ENCODE measurements at regions not wholly inside any gene's neighbourhood (a gene's known extent, or its start where the extent isn't known, plus 50 kb on each side); places are given as distances from the start of the nearest gene placed in this dataset.
A peak's percentile ranks its signal among the peaks of the same experiment; 100 is the strongest.
"Not testable (repeated sequence)": the region's sequence is repeated elsewhere in the genome, so short reads cannot be mapped to it uniquely, and the experiment has no call there.

GRCh38 chr10:84727398-84727797 is 399.0 kb downstream of the CCSER2 start:
- H3K4me1 ChIP-seq (replicated peaks in 1 of 2): no peaks in the 10 kb centered on the region
- no peak overlapping the region for H3K4me3 ChIP-seq
- WGBS, 10 experiments: 28 to 100% (median 78%) methylated on average over 1 to 4 of the region's 5 CpGs; no CpG with 5 or more reads in 3 of the 10 experiments
- no peak overlapping the region for H3K27ac ChIP-seq
- ATAC-seq (replicated peaks in 6 of 8): no peak
- in situ Hi-C loops (cut with MboI; ENCODE audit: low pct_unique_long_range_greater_than_20kb in 2 of 9, low sequenced_read_pairs in 9 of 9, unreplicated experiment in 9 of 9): loop anchor here in 1 of 9 experiments (25.0 kb wide), 1 partner anchor 90 kb away; no protein-coding TSS in a partner anchor

- 9 to 90% (median 71%) methylated on average over 3 to 9 of the region's 9 CpGs; no CpG with 5 or more reads in 1 of the 10 experiments for WGBS, 10 experiments
- not testable (repeated sequence) for H3K4me3 ChIP-seq; ATAC-seq (replicated peaks in 6 of 8); H3K4me1 ChIP-seq (replicated peaks in 1 of 2); H3K27ac ChIP-seq
- in situ Hi-C loops (cut with MboI; ENCODE audit: low pct_unique_long_range_greater_than_20kb in 2 of 9, low sequenced_read_pairs in 9 of 9, unreplicated experiment in 9 of 9): loop anchor here in 1 of 9 experiments (25.0 kb wide), 1 partner anchor 102 kb away; no protein-coding TSS in a partner anchor
These were observed 410.7 kb downstream of the CCSER2 start for GRCh38 chr10:84739126-84739525.

DNA sequence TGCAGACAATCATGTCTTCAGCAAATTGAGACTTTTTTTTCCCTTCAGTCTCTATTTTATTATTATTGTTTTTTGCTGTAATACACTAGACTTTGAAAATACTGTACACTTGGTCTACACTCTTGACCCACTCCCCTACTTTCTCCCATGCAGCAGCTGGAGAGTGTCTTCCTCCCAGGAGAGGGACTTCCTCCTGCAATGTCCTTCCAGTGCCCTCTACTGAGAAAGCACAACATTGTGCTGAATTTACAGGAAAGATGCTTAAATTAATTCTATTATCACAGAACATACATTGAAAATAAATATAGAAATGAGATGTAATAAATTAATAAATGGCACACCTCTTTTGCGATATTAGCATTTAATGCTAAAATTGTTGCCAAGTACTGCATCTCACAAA is 411.3 kb downstream of the CCSER2 start:
- ATAC-seq (replicated peaks in 6 of 8): no peak

GRCh38 chr10:84743483-84743882 is 415.1 kb downstream of the CCSER2 start:
- H3K27ac ChIP-seq: no peak overlapping the region
- in situ Hi-C loops (cut with MboI; ENCODE audit: low pct_unique_long_range_greater_than_20kb in 2 of 9, low sequenced_read_pairs in 9 of 9, unreplicated experiment in 9 of 9): loop anchor here in 1 of 9 experiments (25.0 kb wide), 1 partner anchor 106 kb away; no protein-coding TSS in a partner anchor
- no peak for ATAC-seq (replicated peaks in 6 of 8)
- no peaks in the 10 kb centered on the region for H3K4me1 ChIP-seq (replicated peaks in 1 of 2)
- no peak overlapping the region for H3K4me3 ChIP-seq

More for the DNA sequence above, 411.3 kb downstream of the CCSER2 start:
- no peak overlapping the region for H3K27ac ChIP-seq
- in situ Hi-C loops (cut with MboI; ENCODE audit: low pct_unique_long_range_greater_than_20kb in 2 of 9, low sequenced_read_pairs in 9 of 9, unreplicated experiment in 9 of 9): loop anchor here in 1 of 9 experiments (25.0 kb wide), 1 partner anchor 102 kb away; no protein-coding TSS in a partner anchor
- no peak overlapping the region for H3K4me3 ChIP-seq
- H3K4me1 ChIP-seq (replicated peaks in 1 of 2): no peaks in the 10 kb centered on the region
- 22 to 100% (median 93%) methylated on average over 1 of the region's 1 CpG for WGBS, 10 experiments

DNA sequence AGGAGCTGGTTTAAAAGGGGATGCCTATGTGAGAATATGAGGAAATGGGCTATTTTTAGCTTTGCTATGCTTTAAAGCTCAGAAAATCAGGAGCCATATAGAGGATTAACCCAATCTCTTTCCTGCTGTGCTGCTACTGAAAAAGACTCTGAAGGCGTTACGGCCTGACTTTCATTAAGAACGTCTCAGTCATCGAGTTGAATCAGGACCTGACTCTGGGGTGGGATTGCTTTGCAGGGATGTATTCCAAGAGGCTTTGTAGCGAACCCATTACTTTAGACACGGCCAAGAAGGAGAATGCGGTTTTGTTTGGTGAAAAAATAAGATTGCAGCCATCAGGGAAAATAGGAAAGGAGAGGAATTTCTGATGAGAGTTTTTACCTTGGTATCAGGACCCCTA is 426.9 kb downstream of the CCSER2 start:
- no peak overlapping the region for H3K4me3 ChIP-seq
- in situ Hi-C loops (cut with MboI; ENCODE audit: low pct_unique_long_range_greater_than_20kb in 2 of 9, low sequenced_read_pairs in 9 of 9, unreplicated experiment in 9 of 9): no loop called here
- no peak overlapping the region for H3K27ac ChIP-seq
- ATAC-seq (replicated peaks in 6 of 8): no peak
- 0 to 92% (median 60%) methylated on average over 2 to 7 of the region's 7 CpGs; no CpG with 5 or more reads in 1 of the 10 experiments for WGBS, 10 experiments
- H3K4me1 ChIP-seq (replicated peaks in 1 of 2): no peaks in the 10 kb centered on the region

DNA sequence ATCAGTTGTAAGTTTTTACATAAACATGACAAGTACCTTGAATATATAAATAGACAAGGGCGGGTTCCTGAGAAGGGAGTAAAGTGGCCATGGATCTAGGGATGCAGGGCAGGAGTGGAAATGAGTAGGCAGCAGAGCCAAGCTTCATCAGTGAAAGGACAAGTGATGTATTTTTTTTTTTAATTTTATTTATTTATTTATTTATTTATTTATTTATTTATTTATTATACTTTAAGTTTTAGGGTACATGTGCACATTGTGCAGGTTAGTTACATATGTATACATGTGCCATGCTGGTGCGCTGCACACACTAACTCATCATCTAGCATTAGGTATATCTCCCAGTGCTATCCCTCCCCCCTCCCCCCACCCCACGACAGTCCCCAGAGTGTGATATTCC is 428.3 kb downstream of the CCSER2 start:
- H3K4me3 ChIP-seq; H3K4me1 ChIP-seq (replicated peaks in 1 of 2); ATAC-seq (replicated peaks in 6 of 8); in situ Hi-C loops (cut with MboI; ENCODE audit: low pct_unique_long_range_greater_than_20kb in 2 of 9, low sequenced_read_pairs in 9 of 9, unreplicated experiment in 9 of 9); H3K27ac ChIP-seq: not testable (repeated sequence)
- WGBS, 10 experiments: 27 to 89% (median 65%) methylated on average over 1 of the region's 3 CpGs; no CpG with 5 or more reads in 6 of the 10 experiments

DNA sequence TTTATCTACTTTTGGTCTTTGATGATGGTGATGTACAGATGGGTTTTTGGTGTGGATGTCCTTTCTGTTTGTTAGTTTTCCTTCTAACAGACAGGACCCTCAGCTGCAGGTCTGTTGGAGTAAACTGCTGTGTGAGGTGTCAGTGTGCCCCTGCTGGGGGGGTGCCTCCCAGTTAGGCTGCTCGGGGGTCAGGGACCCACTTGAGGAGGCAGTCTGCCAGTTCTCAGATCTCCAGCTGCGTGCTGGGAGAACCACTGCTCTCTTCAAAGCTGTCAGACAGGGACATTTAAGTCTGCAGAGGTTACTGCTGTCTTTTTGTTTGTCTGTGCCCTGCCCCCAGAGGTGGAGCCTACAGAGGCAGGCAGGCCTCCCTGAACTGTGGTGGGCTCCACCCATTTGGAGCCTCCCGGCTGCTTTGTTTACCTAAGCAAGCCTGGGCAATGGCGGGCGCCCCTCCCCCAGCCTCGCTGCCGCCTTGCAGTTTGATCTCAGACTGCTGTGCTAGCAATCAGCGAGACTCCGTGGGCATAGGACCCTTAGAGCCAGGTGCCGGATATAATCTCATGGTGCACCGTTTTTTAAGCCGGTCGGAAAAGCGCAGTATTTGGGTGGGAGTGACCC is 433.7 kb downstream of the CCSER2 start:
- Histone ChIP-seq H3K4me1 (replicated peaks in 1 of 2) (peaks cover 6 to 10% of the 10 kb centered on the region in 2 donors), H3K27ac (peak overlapping the region in 1 of 2 donors; percentile 20)
- ATAC-seq (replicated peaks in 6 of 8); in situ Hi-C loops (cut with MboI; ENCODE audit: low pct_unique_long_range_greater_than_20kb in 2 of 9, low sequenced_read_pairs in 9 of 9, unreplicated experiment in 9 of 9); H3K4me3 ChIP-seq: not testable (repeated sequence)
- no CpG with 5 or more reads among the region's 14 CpGs for WGBS, 10 experiments

GRCh38 chr10:84762754-84763394 is 434.5 kb downstream of the CCSER2 start:
- Histone ChIP-seq H3K27ac (peak overlapping the region in 1 of 2 donors; percentile 20), H3K4me1 (replicated peaks in 1 of 2) (peaks cover 6 to 10% of the 10 kb centered on the region in 2 donors), H3K4me3 (no peak overlapping the region)
- ATAC-seq (replicated peaks in 6 of 8): peak in 5 of 8 experiments; percentile 51 to 84 (median 78)
- 10 to 84% (median 70%) methylated on average over 2 to 11 of the region's 16 CpGs; no CpG with 5 or more reads in 2 of the 10 experiments for WGBS, 10 experiments
- in situ Hi-C loops (cut with MboI; ENCODE audit: low pct_unique_long_range_greater_than_20kb in 2 of 9, low sequenced_read_pairs in 9 of 9, unreplicated experiment in 9 of 9): no loop called here

DNA sequence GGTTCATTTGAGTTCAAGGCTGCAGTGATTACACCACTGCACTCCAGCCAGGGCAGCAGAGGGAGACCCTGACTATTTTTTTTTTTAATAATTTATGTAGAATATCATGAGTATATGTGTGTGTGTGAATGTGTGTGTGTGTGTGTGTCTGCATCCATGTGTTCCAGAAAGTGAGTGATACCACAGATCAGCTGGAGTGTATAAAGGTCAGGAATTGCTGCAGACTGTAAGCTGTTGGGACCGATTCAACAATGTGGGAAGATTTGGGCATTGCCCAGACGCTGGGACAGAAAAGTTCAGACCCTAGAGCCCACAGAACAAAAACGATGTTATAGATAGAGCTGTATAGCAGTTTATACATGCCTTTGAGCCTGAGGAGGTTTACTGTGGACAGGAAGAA is 435.6 kb downstream of the CCSER2 start:
- H3K27ac ChIP-seq: no peak overlapping the region
- WGBS, 10 experiments: 5 to 100% (median 100%) methylated on average over 1 to 3 of the region's 3 CpGs; no CpG with 5 or more reads in 3 of the 10 experiments
- peaks cover 6 to 10% of the 10 kb centered on the region in 2 donors for H3K4me1 ChIP-seq (replicated peaks in 1 of 2)
- in situ Hi-C loops (cut with MboI; ENCODE audit: low pct_unique_long_range_greater_than_20kb in 2 of 9, low sequenced_read_pairs in 9 of 9, unreplicated experiment in 9 of 9): no loop called here
- H3K4me3 ChIP-seq: no peak overlapping the region
- peak in 1 of 8 experiments; percentile 16 for ATAC-seq (replicated peaks in 6 of 8)

DNA sequence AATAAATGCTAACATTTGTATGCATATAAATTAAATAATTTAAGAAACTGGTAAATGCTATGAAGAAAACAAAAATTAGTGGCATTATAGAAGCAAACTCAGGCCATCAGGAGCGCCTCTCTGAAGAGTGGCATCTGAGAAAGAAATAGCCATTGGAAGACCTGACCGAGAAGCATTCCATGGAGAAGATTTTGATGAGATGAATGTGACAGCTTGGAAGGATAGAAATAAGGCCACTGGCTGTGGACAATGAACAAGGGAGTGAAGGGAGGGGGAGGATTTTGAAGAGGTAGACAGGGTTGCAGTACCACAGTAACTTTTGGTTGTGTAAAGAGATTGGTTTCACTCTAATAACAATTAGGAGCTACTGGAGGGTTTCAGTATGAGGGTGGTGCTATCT is 436.7 kb downstream of the CCSER2 start:
- Histone ChIP-seq H3K4me3 (no peak overlapping the region), H3K27ac (no peak overlapping the region), H3K4me1 (replicated peaks in 1 of 2) (peaks cover 6 to 10% of the 10 kb centered on the region in 2 donors)
- no peak for ATAC-seq (replicated peaks in 6 of 8)
- WGBS, 10 experiments: 7 to 100% (median 94%) methylated on average over 2 of the region's 2 CpGs; no CpG with 5 or more reads in 1 of the 10 experiments
- in situ Hi-C loops (cut with MboI; ENCODE audit: low pct_unique_long_range_greater_than_20kb in 2 of 9, low sequenced_read_pairs in 9 of 9, unreplicated experiment in 9 of 9): no loop called here

- no peak overlapping the region for H3K4me3 ChIP-seq
- no peak for ATAC-seq (replicated peaks in 6 of 8)
- in situ Hi-C loops (cut with MboI; ENCODE audit: low pct_unique_long_range_greater_than_20kb in 2 of 9, low sequenced_read_pairs in 9 of 9, unreplicated experiment in 9 of 9): no loop called here
- H3K4me1 ChIP-seq (replicated peaks in 1 of 2): peaks cover 6 to 10% of the 10 kb centered on the region in 2 donors
- H3K27ac ChIP-seq: no peak overlapping the region
These were observed 437.3 kb downstream of the CCSER2 start for GRCh38 chr10:84765656-84766055.

GRCh38 chr10:84766923-84767322 is 438.5 kb downstream of the CCSER2 start:
- H3K4me1 ChIP-seq (replicated peaks in 1 of 2): peaks cover 6 to 9% of the 10 kb centered on the region in 2 donors
- in situ Hi-C loops (cut with MboI; ENCODE audit: low pct_unique_long_range_greater_than_20kb in 2 of 9, low sequenced_read_pairs in 9 of 9, unreplicated experiment in 9 of 9): no loop called here
- H3K4me3 ChIP-seq: no peak overlapping the region
- 50 to 100% (median 94%) methylated on average over 2 to 13 of the region's 13 CpGs; no CpG with 5 or more reads in 2 of the 10 experiments for WGBS, 10 experiments
- no peak overlapping the region for H3K27ac ChIP-seq
- ATAC-seq (replicated peaks in 6 of 8): no peak

DNA sequence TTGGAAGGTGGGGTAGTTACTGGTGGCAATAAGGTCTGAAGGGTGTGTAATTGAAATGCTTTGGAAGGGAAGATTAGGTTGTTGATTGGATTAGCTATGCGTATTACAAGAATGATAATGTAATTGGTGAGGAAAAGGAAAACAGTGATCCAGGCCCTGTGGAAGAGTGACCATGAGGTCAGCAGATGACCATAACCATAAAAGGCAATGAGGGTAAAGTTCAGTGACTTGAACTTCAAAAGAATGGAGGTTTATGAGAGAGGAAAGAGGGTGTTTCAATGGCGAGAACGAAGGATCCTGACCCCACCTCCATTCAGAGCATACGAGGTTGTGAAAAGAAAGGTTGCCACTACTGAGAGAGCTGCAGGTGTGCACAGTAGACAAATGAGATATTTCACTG is 439.7 kb downstream of the CCSER2 start:
- ATAC-seq (replicated peaks in 6 of 8): no peak
- no peaks in the 10 kb centered on the region for H3K4me1 ChIP-seq (replicated peaks in 1 of 2)
- WGBS, 10 experiments: 15 to 85% (median 66%) methylated on average over 2 to 4 of the region's 4 CpGs; no CpG with 5 or more reads in 1 of the 10 experiments
- in situ Hi-C loops (cut with MboI; ENCODE audit: low pct_unique_long_range_greater_than_20kb in 2 of 9, low sequenced_read_pairs in 9 of 9, unreplicated experiment in 9 of 9): no loop called here
- H3K4me3 ChIP-seq: no peak overlapping the region
- H3K27ac ChIP-seq: no peak overlapping the region
